Caco-2 (cell line): ENCODE measurements at regions not wholly inside any gene's neighbourhood (a gene's known extent, or its start where the extent isn't known, plus 50 kb on each side); places are given as distances from the start of the nearest gene placed in this dataset.

Experiments used
- BruUV-seq: library from RNA; stranded (reverse); fragments of 400-500 nt; replicated peaks from 2 replicates; lab custom pipeline; 2021; lab: Mats Ljungman, UMichigan
- CTCF ChIA-PET: fragments of 300-600 bp; sonication (Branson Sonifier 250); formaldehyde crosslinking; loops from one replicate; lab custom pipeline; 2022; ENCODE audit warnings: antibody characterized with exemption; lab: Charles Lee
- POLR2A ChIA-PET: fragments of 300-600 bp; sonication (Branson Sonifier 250); formaldehyde crosslinking; loops from one replicate; lab custom pipeline; 2022; ENCODE audit warnings: antibody characterized with exemption; lab: Charles Lee
- DNase-seq, 2 experiments: peaks; one replicate each; pipeline versions ENCODE4 v3.0.0 to v3.0.0-alpha.2; 2020 to 2022
- H3K27me3 ChIP-seq: replicated peaks from 2 replicates; pipeline ENCODE4 v1.6.0; 2011; ENCODE audit warnings: low read length; ENCODE audit not compliant: control insufficient read depth, insufficient read depth
- H3K36me3 ChIP-seq: 2 replicates; pipeline ENCODE4 v1.5.1; 2011; ENCODE audit warnings: low read length; ENCODE audit not compliant: control insufficient read depth, insufficient read depth
- H3K4me1 ChIP-seq: fragments of 250-450 bp; sonication (Bioruptor Pico); 2 replicates; pipeline ENCODE4 v1.5.1; 2020; ENCODE audit warnings: mild to moderate bottlenecking
- H3K4me3 ChIP-seq: 2 replicates; pipeline ENCODE4 v1.5.1; 2011; ENCODE audit warnings: low read depth, mild to moderate bottlenecking, control low read depth, low read length
- H3K9me3 ChIP-seq: fragments of 250-450 bp; sonication (Bioruptor Pico); 2 replicates; pipeline ENCODE4 v1.5.1; 2020; ENCODE audit warnings: mild to moderate bottlenecking, moderate library complexity
- H3K27ac Mint-ChIP-seq: one replicate; pipeline ENCODE4 v1.8.0; 2022; ENCODE audit warnings: mixed read lengths; ENCODE audit not compliant: unreplicated experiment
- H3K27me3 Mint-ChIP-seq: one replicate; pipeline ENCODE4 v1.8.0; 2022; ENCODE audit warnings: mixed read lengths; ENCODE audit not compliant: insufficient read depth, unreplicated experiment
- H3K36me3 Mint-ChIP-seq: one replicate; pipeline ENCODE4 v1.8.0; 2022; ENCODE audit warnings: mild to moderate bottlenecking, mixed read lengths; ENCODE audit not compliant: insufficient read depth, unreplicated experiment
- H3K4me1 Mint-ChIP-seq: one replicate; pipeline ENCODE4 v1.8.0; 2022; ENCODE audit warnings: low read depth, mixed read lengths; ENCODE audit not compliant: unreplicated experiment
- H3K4me3 Mint-ChIP-seq: one replicate; pipeline ENCODE4 v1.8.0; 2022; ENCODE audit warnings: mild to moderate bottlenecking, moderate library complexity, mixed read lengths; ENCODE audit not compliant: unreplicated experiment
- H3K9me3 Mint-ChIP-seq: one replicate; pipeline ENCODE4 v1.8.0; 2022; ENCODE audit warnings: mixed read lengths; ENCODE audit not compliant: unreplicated experiment
- intact Hi-C: fragments of 100-400 bp; cut with micrococcal nuclease; formaldehyde crosslinking; loops from one replicate; pipeline ENCODE4 v1.10.0; 2022; ENCODE audit not compliant: unreplicated experiment
- TF ChIP-seq, protein P1 (sequence below), 2 experiments: fragments of 200-600 bp in 1 of 2; IDR thresholded peaks; 1 replicate in 1 of 2; 2 replicates in 1 of 2; pipeline versions ENCODE4 v1.5.1 to v1.8.0; 2011 to 2022; ENCODE audit warnings: antibody characterized with exemption in 1 of 2, control low read depth in 1 of 2, inconsistent platforms in 1 of 2, low read depth in 1 of 2, low read length in 1 of 2, mild to moderate bottlenecking in 1 of 2, moderate library complexity in 1 of 2; ENCODE audit not compliant: insufficient read depth in 1 of 2, severe bottlenecking in 1 of 2, unreplicated experiment in 1 of 2

DNA sequence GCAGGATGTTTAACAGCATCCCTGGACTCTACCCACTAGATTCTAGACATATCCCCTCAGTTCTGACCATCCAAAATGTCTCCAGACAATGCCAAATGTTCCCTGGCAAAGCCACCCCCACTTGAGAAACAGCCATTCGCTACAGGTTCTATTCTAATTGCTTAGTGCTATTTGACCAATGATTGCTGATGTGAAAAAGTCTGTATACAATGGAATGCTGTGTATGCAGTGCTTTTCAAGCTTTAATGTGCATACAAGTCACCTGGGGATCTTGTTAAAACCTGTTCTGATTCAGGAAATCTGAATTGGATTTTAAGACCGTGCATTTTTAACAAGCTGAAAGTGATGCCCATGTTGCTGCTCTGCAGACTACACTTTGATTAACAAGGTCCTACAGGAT lies 331.8 kb upstream of the KLF12 start:
- Histone ChIP-seq H3K4me3 (no peak overlapping the region), H3K4me1 (no peaks in the 10 kb centered on the region), H3K27me3 (no peaks in the 10 kb centered on the region; the same call in none of the 2 replicates), H3K9me3 (no peaks in the 10 kb centered on the region), H3K36me3 (no peaks in the 10 kb centered on the region)
- H3K27me3 Mint-ChIP-seq: peaks cover 24% of the 10 kb centered on the region
- TF ChIP-seq, protein P1, sequence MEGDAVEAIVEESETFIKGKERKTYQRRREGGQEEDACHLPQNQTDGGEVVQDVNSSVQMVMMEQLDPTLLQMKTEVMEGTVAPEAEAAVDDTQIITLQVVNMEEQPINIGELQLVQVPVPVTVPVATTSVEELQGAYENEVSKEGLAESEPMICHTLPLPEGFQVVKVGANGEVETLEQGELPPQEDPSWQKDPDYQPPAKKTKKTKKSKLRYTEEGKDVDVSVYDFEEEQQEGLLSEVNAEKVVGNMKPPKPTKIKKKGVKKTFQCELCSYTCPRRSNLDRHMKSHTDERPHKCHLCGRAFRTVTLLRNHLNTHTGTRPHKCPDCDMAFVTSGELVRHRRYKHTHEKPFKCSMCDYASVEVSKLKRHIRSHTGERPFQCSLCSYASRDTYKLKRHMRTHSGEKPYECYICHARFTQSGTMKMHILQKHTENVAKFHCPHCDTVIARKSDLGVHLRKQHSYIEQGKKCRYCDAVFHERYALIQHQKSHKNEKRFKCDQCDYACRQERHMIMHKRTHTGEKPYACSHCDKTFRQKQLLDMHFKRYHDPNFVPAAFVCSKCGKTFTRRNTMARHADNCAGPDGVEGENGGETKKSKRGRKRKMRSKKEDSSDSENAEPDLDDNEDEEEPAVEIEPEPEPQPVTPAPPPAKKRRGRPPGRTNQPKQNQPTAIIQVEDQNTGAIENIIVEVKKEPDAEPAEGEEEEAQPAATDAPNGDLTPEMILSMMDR (IDR thresholded peaks at IDR 0.05; ENCODE audit: insufficient read depth in 1 of 2, low read depth in 1 of 2, low read length in 1 of 2, severe bottlenecking in 1 of 2, unreplicated experiment in 1 of 2): no peak
- H3K27ac Mint-ChIP-seq: no peak overlapping the region
- no peaks in the 10 kb centered on the region for H3K9me3 Mint-ChIP-seq
- BruUV-seq: no TSS peak
- H3K36me3 Mint-ChIP-seq: no peaks in the 10 kb centered on the region
- H3K4me3 Mint-ChIP-seq: no peak overlapping the region
- ChIA-PET POLR2A (no interaction called here), CTCF (no interaction called here)
- intact Hi-C loops: no loop called here
- H3K4me1 Mint-ChIP-seq: no peaks in the 10 kb centered on the region
- DNase-seq: no peak

DNA sequence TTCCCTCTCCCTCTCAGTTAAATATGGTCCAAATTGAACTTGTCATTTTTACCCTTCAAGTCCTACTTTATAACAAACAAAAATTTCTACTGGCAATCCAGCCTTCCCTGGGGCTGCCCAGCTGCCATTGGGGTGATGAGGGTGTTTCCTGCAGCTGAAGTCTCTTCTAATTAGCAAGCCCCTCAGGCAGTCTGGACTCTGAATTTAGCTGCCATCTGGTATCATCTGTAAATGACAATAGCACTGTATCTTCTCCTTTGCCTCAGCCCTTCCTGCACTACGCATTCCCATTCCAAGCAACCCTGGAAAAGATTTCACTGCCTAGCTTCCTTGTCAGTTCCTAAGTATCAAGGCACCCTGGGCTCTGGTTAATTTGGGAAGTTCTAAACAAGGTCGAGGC lies 331.1 kb upstream of the KLF12 start:
- ChIA-PET CTCF (no interaction called here), POLR2A (no interaction called here)
- H3K4me1 ChIP-seq: no peaks in the 10 kb centered on the region
- Mint-ChIP-seq H3K4me1 (no peaks in the 10 kb centered on the region), H3K9me3 (no peaks in the 10 kb centered on the region), H3K36me3 (no peaks in the 10 kb centered on the region), H3K27me3 (peaks cover 23% of the 10 kb centered on the region), H3K27ac (no peak overlapping the region), H3K4me3 (no peak overlapping the region)
- no peaks in the 10 kb centered on the region; the same call in 1 of the 2 replicates for H3K27me3 ChIP-seq
- no TSS peak for BruUV-seq
- no peaks in the 10 kb centered on the region for H3K36me3 ChIP-seq
- H3K9me3 ChIP-seq: no peaks in the 10 kb centered on the region
- TF ChIP-seq, protein P1 (IDR thresholded peaks at IDR 0.05; ENCODE audit: insufficient read depth in 1 of 2, low read depth in 1 of 2, low read length in 1 of 2, severe bottlenecking in 1 of 2, unreplicated experiment in 1 of 2): no peak
- intact Hi-C loops: no loop called here
- no peak for DNase-seq
- H3K4me3 ChIP-seq: no peak overlapping the region

DNA sequence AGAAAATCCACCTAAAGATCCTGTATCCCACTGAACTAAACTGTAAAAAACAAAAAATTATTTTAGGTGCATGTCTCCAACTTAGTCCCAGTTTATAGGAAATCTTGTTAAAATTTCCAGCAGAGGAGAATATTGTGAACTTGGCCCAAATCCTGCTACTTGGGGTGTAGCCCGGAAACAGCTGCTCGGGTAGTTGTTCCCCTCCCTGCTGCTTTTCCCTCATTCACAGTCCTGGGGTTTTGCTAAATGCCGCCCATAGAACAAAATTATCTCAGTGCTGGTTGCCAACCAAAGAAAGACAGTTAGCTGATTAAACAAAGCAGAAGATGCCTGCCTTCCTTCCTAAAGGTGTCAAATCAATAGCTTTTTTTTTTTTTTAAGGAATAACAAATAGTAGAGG lies 330.5 kb upstream of the KLF12 start:
- no peaks in the 10 kb centered on the region; the same call in 1 of the 2 replicates for H3K27me3 ChIP-seq
- H3K4me3 Mint-ChIP-seq: no peak overlapping the region
- no peaks in the 10 kb centered on the region for H3K4me1 Mint-ChIP-seq
- H3K9me3 Mint-ChIP-seq: no peaks in the 10 kb centered on the region
- ChIA-PET CTCF (no interaction called here), POLR2A (no interaction called here)
- H3K9me3 ChIP-seq: no peaks in the 10 kb centered on the region
- no peaks in the 10 kb centered on the region for H3K36me3 ChIP-seq
- no peak overlapping the region for H3K4me3 ChIP-seq
- intact Hi-C loops: no loop called here
- TF ChIP-seq, protein P1 (IDR thresholded peaks at IDR 0.05; ENCODE audit: insufficient read depth in 1 of 2, low read depth in 1 of 2, low read length in 1 of 2, severe bottlenecking in 1 of 2, unreplicated experiment in 1 of 2): no peak
- DNase-seq: no peak
- H3K4me1 ChIP-seq: no peaks in the 10 kb centered on the region
- BruUV-seq: no TSS peak
- no peaks in the 10 kb centered on the region for H3K36me3 Mint-ChIP-seq
- peaks cover 27% of the 10 kb centered on the region for H3K27me3 Mint-ChIP-seq
- H3K27ac Mint-ChIP-seq: no peak overlapping the region
